Trophoblast cell (in vitro differentiated cells and primary cell): ENCODE measurements at regions not wholly inside any gene's neighbourhood (a gene's known extent, or its start where the extent isn't known, plus 50 kb on each side); places are given as distances from the start of the nearest gene placed in this dataset.
"Not testable (repeated sequence)": the region's sequence is repeated elsewhere in the genome, so short reads cannot be mapped to it uniquely, and the experiment has no call there.

Source experiments
- DNase-seq, 2 donors: peaks; one replicate each; pipeline ENCODE4 v3.0.0-alpha.2; 2016
- H2AFZ ChIP-seq: 2 replicates; pipeline ENCODE4 v1.6.1; 2013; ENCODE audit warnings: low read length, moderate library complexity, mild to moderate bottlenecking; ENCODE audit not compliant: insufficient read depth, poor library complexity
- H2AK5ac ChIP-seq: 2 replicates; pipeline ENCODE4 v1.6.1; 2013; ENCODE audit warnings: mild to moderate bottlenecking, low read length
- H2BK120ac ChIP-seq: 2 replicates; pipeline ENCODE4 v1.6.1; 2013; ENCODE audit warnings: low read length, mild to moderate bottlenecking, moderate library complexity; ENCODE audit not compliant: insufficient read depth, poor library complexity
- H2BK12ac ChIP-seq: 2 replicates; pipeline ENCODE4 v1.6.1; 2013; ENCODE audit warnings: mild to moderate bottlenecking, low read length, moderate library complexity
- H2BK5ac ChIP-seq: 2 replicates; pipeline ENCODE4 v1.6.1; 2013; ENCODE audit warnings: low read length, low read depth, moderate library complexity, mild to moderate bottlenecking; ENCODE audit not compliant: poor library complexity
- H3K14ac ChIP-seq: 2 replicates; pipeline ENCODE4 v1.6.1; 2013; ENCODE audit warnings: mild to moderate bottlenecking, low read length
- H3K18ac ChIP-seq: 2 replicates; pipeline ENCODE4 v1.6.1; 2013; ENCODE audit warnings: mild to moderate bottlenecking, low read length
- H3K23ac ChIP-seq: 2 replicates; pipeline ENCODE4 v1.6.1; 2013; ENCODE audit warnings: low read length
- H3K27ac ChIP-seq: 2 replicates; pipeline ENCODE4 v1.5.1; 2013; ENCODE audit warnings: low read depth, mild to moderate bottlenecking, inconsistent platforms, low read length, moderate library complexity
- H3K27me3 ChIP-seq: 2 replicates; pipeline ENCODE4 v1.6.1; 2013; ENCODE audit warnings: inconsistent platforms, mild to moderate bottlenecking, low read length, moderate library complexity; ENCODE audit not compliant: insufficient read depth
- H3K36me3 ChIP-seq, 2 experiments: 1 replicate in 1 of 2; 2 replicates in 1 of 2; pipeline ENCODE4 v1.6.1; 2013; ENCODE audit warnings: low read length in 2 of 2, mild to moderate bottlenecking in 2 of 2, moderate library complexity in 1 of 2; ENCODE audit not compliant: insufficient read depth in 2 of 2, control insufficient read depth in 1 of 2
- H3K4ac ChIP-seq: 2 replicates; pipeline ENCODE4 v1.6.1; 2013; ENCODE audit warnings: low read depth, mild to moderate bottlenecking, low read length, moderate library complexity
- H3K4me1 ChIP-seq, 2 experiments: 1 replicate in 1 of 2; 2 replicates in 1 of 2; pipeline ENCODE4 v1.6.1; 2013; ENCODE audit warnings: low read length in 2 of 2, mild to moderate bottlenecking in 2 of 2, moderate library complexity in 1 of 2; ENCODE audit not compliant: insufficient read depth in 2 of 2, control insufficient read depth in 1 of 2
- H3K4me2 ChIP-seq: 2 replicates; pipeline ENCODE4 v1.6.1; 2013; ENCODE audit warnings: inconsistent platforms, mild to moderate bottlenecking, low read length, moderate library complexity
- H3K4me3 ChIP-seq: 2 replicates; pipeline ENCODE4 v1.5.1; 2013; ENCODE audit warnings: mild to moderate bottlenecking, low read depth, low read length, inconsistent platforms
- H3K79me1 ChIP-seq: one replicate; pipeline ENCODE4 v1.6.1; 2013; ENCODE audit warnings: low read length
- H3K79me2 ChIP-seq: 2 replicates; pipeline ENCODE4 v1.6.1; 2013; ENCODE audit warnings: low read length, mild to moderate bottlenecking; ENCODE audit not compliant: control insufficient read depth, insufficient read depth, poor library complexity
- H3K9ac ChIP-seq: 2 replicates; pipeline ENCODE4 v1.6.1; 2013; ENCODE audit warnings: mild to moderate bottlenecking, low read length
- H3K9me3 ChIP-seq: 2 replicates; pipeline ENCODE4 v1.6.1; 2013; ENCODE audit warnings: low read depth, mild to moderate bottlenecking, control low read depth, inconsistent platforms, low read length; ENCODE audit not compliant: insufficient read depth
- H4K12ac ChIP-seq: 2 replicates; pipeline ENCODE4 v1.6.1; 2013; ENCODE audit warnings: low read depth, mild to moderate bottlenecking, low read length, moderate library complexity
- H4K8ac ChIP-seq: 2 replicates; pipeline ENCODE4 v1.6.1; 2013; ENCODE audit warnings: low read depth, mild to moderate bottlenecking, low read length, moderate library complexity
- H4K91ac ChIP-seq: one replicate; pipeline ENCODE4 v1.6.1; 2013; ENCODE audit warnings: low read depth, mild to moderate bottlenecking, low read length, moderate library complexity
- WGBS: extraction: QIAGEN DNeasy Blood & Tissue Kit; methylation state at CpG from one replicate; pipeline ENCODE4 v1.1.7; 2013; ENCODE audit warnings: missing lambda C conversion rate; ENCODE audit not compliant: insufficient read length, insufficient coverage; ENCODE audit errors: extremely low coverage; 5-methylcytosine and 5-hydroxymethylcytosine counted together

- Histone ChIP-seq H2BK12ac (no peak overlapping the region), H3K18ac (no peak overlapping the region), H3K79me2 (no peaks in the 10 kb centered on the region), H4K8ac (no peak overlapping the region), H2BK120ac (no peak overlapping the region), H3K9ac (no peak overlapping the region), H3K9me3 (no peaks in the 10 kb centered on the region), H3K4me3 (no peak overlapping the region), H3K4me2 (no peak overlapping the region), H2BK5ac (no peak overlapping the region), H2AFZ (no peak overlapping the region), H4K12ac (no peak overlapping the region), H3K79me1 (no peaks in the 10 kb centered on the region), H3K36me3 (no peaks in the 10 kb centered on the region), H3K4ac (no peak overlapping the region), H3K27me3 (no peaks in the 10 kb centered on the region), H3K4me1 (no peaks in the 10 kb centered on the region), H4K91ac (no peak overlapping the region), H3K14ac (no peak overlapping the region), H3K23ac (no peak overlapping the region), H2AK5ac (no peak overlapping the region), H3K27ac (no peak overlapping the region)
- no CpG with 5 or more reads among the region's 11 CpGs for WGBS
- DNase-seq: no peak
These were observed 152.2 kb downstream of the ARL4A start for GRCh38 chr7:12839508-12840153.

DNA sequence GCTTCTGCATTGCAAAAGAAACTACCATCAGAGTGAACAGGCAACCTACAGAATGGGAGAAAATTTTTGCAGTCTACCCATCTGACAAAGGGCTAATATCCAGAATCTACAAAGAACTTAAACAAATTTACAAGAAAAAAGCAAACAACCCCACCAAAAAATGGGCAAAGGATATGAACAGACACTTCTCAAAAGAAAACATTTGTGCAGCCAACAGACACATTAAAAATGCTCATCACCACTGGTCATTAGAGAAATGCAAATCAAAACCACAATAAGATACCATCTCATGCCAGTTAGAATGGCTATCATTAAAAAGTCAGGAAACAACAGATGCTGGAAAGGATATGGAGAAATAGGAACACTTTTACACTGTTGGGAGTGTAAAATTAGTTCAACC, 157.3 kb downstream of the ARL4A start:
- not testable (repeated sequence) for H3K27me3 ChIP-seq, H3K36me3 ChIP-seq, H3K4me1 ChIP-seq, H3K9me3 ChIP-seq, H3K27ac ChIP-seq, H4K8ac ChIP-seq, H3K79me1 ChIP-seq, H3K23ac ChIP-seq, H2BK120ac ChIP-seq, H4K91ac ChIP-seq, DNase-seq, H3K9ac ChIP-seq, H2BK12ac ChIP-seq, H3K4me3 ChIP-seq, H2AK5ac ChIP-seq, H2BK5ac ChIP-seq, H2AFZ ChIP-seq, H3K4me2 ChIP-seq, H3K18ac ChIP-seq, H4K12ac ChIP-seq, H3K4ac ChIP-seq, H3K14ac ChIP-seq, H3K79me2 ChIP-seq

- Histone ChIP-seq H3K4ac (no peak overlapping the region), H3K18ac (no peak overlapping the region), H3K79me1 (no peaks in the 10 kb centered on the region), H2BK12ac (no peak overlapping the region), H3K27ac (no peak overlapping the region), H3K79me2 (no peaks in the 10 kb centered on the region), H4K8ac (no peak overlapping the region), H3K4me2 (no peak overlapping the region), H3K9ac (no peak overlapping the region), H3K14ac (no peak overlapping the region), H3K36me3 (no peaks in the 10 kb centered on the region), H3K9me3 (peaks cover 6% of the 10 kb centered on the region), H3K27me3 (no peaks in the 10 kb centered on the region), H3K23ac (no peak overlapping the region), H4K12ac (no peak overlapping the region), H4K91ac (no peak overlapping the region), H2BK120ac (no peak overlapping the region), H3K4me1 (no peaks in the 10 kb centered on the region), H2BK5ac (no peak overlapping the region), H2AK5ac (no peak overlapping the region), H3K4me3 (no peak overlapping the region), H2AFZ (no peak overlapping the region)
- no peak for DNase-seq
- WGBS: no CpG with 5 or more reads among the region's 1 CpG
These were observed 159.6 kb downstream of the ARL4A start for GRCh38 chr7:12847001-12847400.

- H3K9me3 ChIP-seq: peaks cover 6% of the 10 kb centered on the region
- H2AK5ac ChIP-seq: no peak overlapping the region
- H4K8ac ChIP-seq: no peak overlapping the region
- H4K91ac ChIP-seq: no peak overlapping the region
- H3K4me1 ChIP-seq: no peaks in the 10 kb centered on the region
- H2BK12ac ChIP-seq: no peak overlapping the region
- H3K9ac ChIP-seq: no peak overlapping the region
- H3K27me3 ChIP-seq: no peaks in the 10 kb centered on the region
- no peak for DNase-seq
- H2BK5ac ChIP-seq: no peak overlapping the region
- no peak overlapping the region for H2AFZ ChIP-seq
- H3K18ac ChIP-seq: no peak overlapping the region
- no peak overlapping the region for H3K4me2 ChIP-seq
- H3K36me3 ChIP-seq: no peaks in the 10 kb centered on the region
- no peak overlapping the region for H3K14ac ChIP-seq
- no CpG with 5 or more reads among the region's 3 CpGs for WGBS
- no peak overlapping the region for H3K4ac ChIP-seq
- no peaks in the 10 kb centered on the region for H3K79me1 ChIP-seq
- no peak overlapping the region for H4K12ac ChIP-seq
- H3K27ac ChIP-seq: no peak overlapping the region
- no peaks in the 10 kb centered on the region for H3K79me2 ChIP-seq
- no peak overlapping the region for H2BK120ac ChIP-seq
- no peak overlapping the region for H3K4me3 ChIP-seq
- no peak overlapping the region for H3K23ac ChIP-seq
These were observed 163.7 kb downstream of the ARL4A start for GRCh38 chr7:12851142-12851541.
